ENCODE measurements at regions not wholly inside any gene's neighbourhood (a gene's known extent, or its start where the extent isn't known, plus 50 kb on each side); places are given as distances from the start of the nearest gene placed in this dataset.
"Not testable (repeated sequence)": the region's sequence is repeated elsewhere in the genome, so short reads cannot be mapped to it uniquely, and the experiment has no call there.

DNA sequence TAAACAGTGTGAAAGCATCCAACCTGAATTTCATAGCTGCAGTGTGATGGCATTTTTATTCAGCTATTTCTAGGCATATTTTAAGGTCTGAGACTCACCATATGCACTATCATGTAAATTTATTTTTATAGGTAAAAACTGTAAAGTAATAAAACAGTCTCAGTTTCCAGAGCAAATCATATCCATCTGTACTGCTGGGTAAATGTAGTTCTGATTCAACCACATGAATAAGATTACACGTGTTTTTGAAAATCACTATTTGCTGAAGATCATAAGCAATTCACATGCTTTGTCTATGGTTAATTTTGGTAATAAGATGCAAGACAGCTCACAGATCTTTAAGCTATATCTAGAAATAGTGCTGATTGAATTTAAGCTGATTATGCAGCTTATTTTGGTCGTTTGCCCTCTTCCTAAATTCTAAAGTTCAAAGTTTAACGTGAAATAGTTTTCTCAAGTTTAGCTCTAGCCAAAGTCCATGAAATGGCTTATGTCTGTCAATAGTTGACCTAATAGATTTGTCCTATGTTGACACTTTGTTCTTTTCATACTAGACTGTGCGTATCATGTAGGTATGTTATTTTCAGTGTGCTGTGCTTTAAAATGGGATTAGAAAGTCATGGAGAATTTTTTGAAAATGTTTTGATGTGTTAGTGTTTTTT lies 489.0 kb downstream of the USP25 start:
- DNase-seq (ENCODE audit: low read depth in 2 of 2), result no peak

DNA sequence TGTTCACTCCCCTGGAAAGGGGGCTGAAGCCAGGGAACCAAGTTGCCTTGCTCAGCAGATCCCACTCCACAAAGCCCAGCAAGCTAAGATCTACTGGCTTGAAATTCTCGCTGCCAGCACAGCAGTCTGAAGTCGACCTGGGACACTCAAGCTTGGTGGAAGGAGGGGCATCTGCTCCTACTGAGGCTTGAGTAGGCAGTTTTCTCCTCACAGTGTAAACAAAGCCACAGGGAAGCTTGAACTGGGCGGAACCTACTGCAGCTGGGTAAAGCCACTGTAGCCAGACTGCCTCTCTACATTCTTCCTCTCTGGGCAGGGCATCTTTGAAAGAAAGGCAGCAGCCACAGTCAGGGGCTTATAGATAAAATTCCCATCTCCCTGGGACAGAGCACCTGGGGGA lies 495.0 kb downstream of the USP25 start:
- DNase-seq (ENCODE audit: low read depth in 2 of 2), result not testable (repeated sequence)

DNA sequence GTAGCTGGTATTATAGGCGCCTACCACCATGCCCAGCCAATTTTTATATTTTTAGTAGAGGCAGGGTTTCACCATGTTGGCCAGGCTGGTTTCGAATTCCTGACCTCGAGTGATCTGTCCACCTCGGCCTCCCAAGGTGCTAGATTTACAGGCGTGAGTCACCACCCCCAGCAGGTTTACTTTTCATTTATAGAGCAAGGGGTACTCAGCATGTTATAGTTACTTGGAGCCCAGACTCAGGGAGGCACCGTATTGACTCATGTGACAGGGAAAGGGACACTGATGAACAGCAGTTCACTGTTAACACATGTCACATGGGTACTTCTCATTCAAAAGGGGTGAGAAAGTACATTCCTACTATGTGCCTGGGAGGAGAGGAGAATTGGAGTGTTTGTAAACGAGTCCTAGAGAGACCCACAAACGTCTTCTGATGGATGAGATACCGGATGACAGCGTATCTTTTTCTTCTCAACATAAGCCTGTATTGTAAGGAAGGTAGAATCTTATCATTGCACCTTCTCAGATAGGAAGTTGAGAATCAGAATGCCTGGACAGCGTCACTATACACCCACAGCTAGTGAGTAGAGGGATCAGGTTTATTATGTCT lies 510.0 kb downstream of the USP25 start:
- DNase-seq (ENCODE audit: low read depth in 2 of 2), result no peak

DNA sequence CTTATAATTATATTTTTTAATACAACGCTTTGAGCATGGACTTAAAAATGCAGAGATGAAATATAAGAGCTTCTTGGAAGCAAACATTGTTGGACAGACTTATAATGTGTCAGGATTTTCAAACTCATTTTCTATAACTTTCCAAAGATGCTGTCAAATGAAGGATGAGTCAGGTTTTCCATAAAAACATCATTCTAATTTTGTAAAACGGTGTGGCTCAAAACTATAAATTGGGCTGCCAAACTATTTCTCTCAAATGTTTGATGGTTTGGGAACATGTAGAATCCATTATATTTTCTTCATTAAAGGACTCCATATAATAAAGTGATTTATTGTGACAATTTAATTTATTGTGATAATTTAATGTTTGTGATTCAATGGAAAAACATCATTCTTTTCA lies 511.2 kb downstream of the USP25 start:
- DNase-seq (ENCODE audit: low read depth in 2 of 2), result no peak

DNA sequence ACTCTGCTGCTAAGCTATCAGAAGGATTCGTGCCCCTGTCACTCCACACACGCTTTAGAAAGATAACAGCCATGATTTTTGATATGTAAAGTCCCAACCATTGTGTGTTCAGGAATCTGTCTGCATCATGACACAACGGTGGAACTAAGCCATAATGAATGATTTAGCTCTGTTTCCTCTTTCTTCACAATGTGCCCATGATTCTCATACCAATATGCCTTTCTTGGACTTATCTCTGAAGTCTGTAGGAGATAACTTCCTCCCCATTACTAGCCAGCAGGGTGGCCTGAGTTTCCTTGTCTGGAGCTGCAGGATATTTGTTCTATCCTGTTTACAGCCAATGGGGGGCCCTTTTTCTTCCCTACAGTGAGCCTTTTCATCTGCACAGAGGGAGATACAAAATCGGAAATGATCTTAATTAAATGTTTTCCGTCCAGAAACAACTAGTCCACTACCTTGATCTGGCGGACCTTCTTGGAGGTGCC lies 511.7 kb downstream of the USP25 start:
- DNase-seq (ENCODE audit: low read depth in 2 of 2), result no peak

DNA sequence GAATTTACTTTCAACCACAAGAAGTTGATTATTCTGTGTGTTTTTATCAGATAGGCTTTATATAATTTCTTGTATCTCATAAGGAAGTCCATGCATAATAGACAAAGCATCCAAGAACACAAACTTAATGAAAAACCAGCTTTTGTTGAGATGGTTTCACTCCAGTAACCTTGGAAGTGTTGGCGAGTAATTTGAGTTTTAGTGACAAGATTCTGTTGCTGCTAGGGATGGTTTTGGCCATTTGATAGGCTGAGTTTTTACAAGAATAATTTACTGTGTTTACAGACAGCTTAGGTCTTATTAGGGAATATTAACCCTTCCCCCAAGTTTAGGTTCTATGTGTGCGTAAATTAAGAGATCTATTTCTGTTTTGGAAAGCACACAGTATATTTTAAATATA lies 513.6 kb downstream of the USP25 start:
- no peak for DNase-seq (ENCODE audit: low read depth in 2 of 2)

DNA sequence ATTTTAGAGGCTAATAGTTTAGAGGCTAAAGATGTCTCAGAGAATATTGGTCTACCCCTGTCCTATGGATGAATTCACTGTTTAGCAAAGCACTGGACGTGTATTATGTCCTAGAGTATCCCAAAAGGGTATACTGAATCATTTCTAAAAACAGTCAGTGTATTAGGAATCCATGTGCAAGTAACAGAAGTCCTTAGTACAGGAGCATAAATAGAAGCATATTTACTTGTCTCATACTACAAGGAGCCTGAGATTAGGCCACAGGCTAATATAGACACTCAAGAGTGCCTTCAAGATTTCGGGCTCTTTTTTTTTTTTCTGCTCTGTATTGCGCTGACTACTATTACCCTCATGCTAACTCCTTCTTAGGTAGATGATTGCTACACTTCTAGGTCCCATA lies 518.9 kb downstream of the USP25 start:
- DNase-seq (ENCODE audit: low read depth in 2 of 2), result no peak

DNA sequence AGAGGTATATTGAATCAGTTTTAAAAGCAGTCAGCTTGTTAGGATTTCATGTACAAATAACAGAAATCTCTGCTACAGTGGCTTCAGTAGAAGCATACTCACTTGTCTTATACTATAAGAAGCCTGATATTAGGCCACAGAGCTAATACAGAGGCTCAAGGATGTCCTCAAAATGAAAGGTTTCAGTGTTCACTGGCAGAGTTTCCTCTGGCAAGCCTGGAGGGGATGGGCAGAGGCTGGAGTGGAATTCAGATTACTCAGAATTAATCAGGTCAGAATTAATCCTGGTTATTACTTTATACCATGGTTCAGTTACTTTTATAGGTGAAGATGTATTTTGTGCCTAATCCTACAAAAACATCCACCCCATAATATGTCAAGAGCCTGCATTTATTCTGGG lies 520.5 kb downstream of the USP25 start:
- DNase-seq (ENCODE audit: low read depth in 2 of 2), result no peak

DNA sequence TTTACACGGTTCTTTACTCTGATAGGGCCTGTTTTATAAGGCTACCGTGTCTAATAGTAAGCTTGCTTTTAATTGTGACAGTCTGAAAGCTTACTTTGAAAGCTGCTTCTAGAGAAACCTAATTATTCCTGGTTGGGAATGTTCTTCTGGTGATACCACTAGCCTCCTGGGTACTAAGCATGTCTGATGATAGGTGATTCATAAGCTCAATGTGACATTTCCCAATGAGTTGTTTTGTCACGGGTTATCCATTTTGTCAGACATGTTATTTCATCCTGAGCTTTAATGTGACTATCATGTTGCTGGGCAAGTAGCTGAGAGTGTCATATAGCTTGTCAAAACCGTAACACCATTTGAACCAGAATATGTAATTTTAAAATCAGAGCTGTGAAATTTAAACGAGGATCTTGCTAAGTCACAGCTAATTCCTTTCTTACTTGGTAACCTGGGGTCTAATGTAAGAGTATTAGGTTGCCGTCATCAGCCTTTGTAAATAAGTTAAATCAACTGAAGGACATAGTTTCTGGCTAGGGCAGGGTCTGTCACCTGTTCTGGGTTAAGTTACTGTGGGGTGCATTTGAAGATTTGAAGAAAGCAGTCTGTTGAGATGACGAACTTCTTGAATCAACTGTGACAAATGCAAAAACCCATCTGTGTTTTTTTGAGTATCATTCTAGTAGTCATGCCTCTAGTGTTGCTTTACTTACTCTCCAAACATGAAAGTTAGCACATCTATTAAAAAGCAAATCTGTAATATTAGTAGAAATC lies 529.2 kb downstream of the USP25 start:
- DNase-seq (ENCODE audit: low read depth in 2 of 2), result no peak

DNA sequence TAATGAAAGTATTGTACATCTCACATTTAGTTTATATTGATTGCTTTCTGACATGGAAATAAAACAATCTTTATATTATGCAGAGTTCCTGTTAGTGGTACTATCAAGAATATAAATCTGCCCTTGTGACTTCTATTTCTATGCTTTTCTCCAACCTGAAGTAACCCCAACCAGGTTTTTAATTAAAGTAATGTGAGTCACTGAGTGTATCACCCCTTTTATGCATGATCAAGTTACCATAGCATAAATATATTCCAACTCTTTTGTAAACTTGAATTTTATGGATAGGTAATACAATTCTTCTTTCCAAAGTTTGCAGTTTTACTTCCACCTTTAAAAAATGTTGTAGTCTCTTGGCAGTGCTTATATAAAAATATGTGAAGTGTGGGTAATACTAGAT lies 532.3 kb downstream of the USP25 start:
- DNase-seq (ENCODE audit: low read depth in 2 of 2), result no peak

DNA sequence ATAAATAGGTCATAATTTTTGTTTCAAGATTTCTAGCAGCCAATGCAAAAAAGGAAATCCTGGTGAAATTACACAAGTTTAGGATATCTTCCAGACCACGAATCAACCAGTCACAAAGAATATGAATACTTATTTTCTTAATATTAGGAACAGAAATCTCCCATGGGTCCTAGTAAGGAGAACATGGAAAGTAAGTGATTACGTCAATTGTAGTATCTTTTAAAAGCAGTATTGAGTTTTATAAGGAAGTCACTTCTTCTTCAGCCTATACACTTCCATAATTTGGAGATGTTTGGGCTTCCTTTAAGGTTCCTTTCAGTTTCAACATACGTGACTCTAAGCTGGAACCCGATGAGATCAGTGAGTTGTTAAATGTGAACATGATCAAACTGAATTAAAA lies 534.5 kb downstream of the USP25 start:
- DNase-seq (ENCODE audit: low read depth in 2 of 2), result no peak

DNA sequence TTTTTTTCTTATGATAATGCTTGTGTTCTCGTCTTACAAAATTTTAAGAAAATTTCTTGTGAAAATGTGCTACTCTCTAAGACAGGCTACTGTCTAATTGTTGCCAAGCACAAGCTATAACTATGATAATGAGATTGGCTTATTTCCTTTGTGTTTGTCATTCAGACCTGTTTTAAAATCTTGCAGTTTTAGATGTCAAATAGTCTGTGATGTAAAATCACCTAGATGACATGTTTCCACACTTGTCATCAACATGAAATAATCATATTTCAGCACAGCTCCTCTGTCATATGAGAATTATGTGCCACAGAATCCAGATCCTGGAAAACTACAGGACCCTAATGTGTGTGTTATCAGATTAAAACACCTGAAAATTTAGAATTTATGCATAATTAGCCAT lies 539.7 kb downstream of the USP25 start:
- no peak for DNase-seq (ENCODE audit: low read depth in 2 of 2)

DNA sequence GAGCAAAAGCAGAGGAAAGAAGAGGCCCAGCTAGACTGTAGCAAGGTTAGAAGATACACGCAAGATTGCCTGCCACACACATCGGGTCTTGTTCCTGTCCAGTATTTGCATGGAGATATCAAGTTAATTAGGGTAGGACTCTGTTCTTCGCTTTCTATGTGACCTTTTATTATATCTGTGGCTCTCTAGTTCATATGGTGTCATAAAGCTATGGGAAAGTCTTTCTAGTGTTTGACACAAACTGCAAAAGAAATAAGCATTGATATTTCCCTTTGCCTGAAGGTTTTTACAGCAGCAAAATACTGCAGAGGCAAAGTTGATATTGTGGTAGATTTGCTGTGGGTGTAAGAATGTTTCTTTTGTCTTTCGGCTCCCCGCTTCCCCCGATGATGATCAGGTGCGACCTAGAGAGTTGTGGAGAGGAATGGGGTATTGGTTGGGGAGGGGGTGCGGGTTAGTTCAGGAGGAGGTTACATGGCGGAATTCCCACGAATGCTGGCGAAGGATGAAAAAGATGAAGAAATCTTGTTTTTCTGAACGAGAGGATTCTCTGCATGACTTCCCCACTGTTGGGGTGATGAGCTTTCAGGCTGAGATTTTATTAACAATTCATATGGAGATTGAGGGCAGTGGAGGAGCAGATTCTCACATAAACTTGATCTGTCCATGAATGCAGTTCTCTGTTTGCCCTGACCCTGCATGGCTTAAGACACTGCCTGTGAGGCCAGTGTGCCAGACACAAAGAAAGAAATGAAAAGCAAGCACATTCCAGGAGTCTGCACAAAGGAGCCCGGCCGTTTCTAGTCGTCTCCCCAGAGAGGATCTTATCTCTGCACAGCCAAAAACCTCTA lies 550.2 kb downstream of the USP25 start:
- DNase-seq (ENCODE audit: low read depth in 2 of 2), result no peak

DNA sequence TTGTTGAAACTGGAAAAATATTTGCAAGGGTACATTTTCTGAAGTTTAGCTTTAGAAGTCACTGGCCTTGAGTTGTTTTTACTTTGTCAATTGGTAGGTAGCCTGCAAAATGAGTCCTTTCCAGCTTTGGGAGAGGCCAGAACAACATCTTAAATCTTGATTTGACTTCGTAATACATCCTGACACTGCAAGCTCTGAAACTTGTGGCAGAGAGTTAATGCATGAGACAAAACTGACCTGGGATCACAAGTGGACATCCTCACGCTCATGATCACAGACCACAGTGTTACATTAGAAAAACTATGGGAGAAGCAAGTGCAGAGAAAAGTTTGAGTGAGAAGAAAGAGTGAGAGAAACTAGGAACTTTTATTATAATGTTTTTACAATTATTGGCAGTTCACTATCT lies 550.9 kb downstream of the USP25 start:
- no peak for DNase-seq (ENCODE audit: low read depth in 2 of 2)

DNA sequence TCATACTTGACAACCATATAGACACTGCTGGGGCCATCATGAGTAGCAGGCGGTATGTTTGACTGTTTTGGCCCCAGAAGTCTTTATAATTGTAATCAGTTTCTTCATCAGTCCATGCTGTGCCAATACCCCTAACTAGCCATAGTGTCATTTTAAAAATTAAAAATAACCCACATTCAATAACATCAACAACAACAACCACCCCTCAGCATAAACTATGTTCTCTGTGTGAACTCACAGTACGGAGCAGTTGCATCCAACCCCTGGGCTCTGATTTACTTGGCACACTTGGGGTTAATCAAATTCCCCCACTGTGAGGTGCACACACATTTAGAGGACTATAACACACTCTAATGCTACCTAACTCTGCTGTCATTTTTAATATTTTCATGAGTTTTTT lies 553.7 kb downstream of the USP25 start:
- no peak for DNase-seq (ENCODE audit: low read depth in 2 of 2)

DNA sequence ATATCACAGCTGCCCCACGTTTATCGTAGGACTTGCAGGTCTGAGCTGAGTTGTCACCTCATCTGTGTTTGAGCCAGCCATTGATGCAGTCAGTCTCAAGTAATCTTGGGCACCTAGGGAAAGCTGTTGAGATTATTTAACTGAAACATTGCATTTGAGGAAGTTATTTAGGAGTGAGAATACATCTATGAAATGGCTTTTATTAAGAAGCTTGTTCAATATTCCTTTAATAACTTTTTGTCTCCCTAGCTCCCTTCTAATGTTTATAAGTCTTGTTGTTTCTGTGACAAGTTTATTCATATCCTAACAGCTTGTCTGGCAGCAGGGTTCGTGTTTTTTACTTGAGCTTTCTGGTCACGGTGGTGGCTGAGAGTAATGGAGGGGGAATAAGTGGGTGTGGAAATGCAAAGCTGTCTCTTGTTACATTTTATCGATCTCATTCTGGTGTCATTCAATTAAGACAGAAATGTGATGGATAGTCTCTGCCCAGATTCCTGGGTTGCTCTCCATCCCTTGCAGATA lies 555.9 kb downstream of the USP25 start:
- no peak for DNase-seq (ENCODE audit: low read depth in 2 of 2)

DNA sequence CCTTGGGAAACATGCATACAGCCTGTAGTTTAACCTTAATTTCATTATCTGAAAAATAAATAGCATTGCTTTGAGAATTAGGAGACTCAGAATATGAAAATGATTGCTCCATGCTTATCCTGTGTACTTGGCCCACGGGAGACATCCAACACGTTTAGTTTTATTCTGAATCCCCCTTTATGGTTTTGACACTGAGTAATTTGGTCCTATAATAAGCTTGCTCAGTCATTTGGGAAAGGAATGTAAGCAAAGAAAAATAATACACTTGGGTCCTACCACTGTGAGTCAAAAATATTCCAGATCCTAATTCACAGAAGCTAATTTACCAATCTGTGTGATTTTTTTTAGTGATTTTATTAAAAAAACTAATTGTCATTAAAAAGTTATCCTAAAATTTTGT lies 557.3 kb downstream of the USP25 start:
- no peak for DNase-seq (ENCODE audit: low read depth in 2 of 2)

DNA sequence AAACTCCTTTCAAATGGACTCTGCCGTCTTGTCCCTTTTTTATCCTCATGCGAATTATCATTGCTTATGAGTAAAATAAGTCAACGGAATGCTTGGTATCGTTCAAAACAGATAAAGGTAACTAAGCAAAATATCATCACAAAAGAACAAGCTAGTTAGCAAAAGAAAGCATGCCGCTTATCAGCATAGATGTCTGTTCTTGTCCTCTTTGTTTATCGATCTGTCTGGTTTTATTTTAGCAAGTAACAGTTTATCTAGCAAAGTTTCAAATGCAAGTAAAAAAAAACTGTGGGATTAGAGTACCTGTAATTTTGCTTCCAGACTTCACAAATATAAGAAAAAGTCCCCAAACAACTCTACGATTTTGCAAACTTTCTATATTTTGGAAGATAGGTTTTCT lies 561.5 kb downstream of the USP25 start:
- no peak for DNase-seq (ENCODE audit: low read depth in 2 of 2)

DNA sequence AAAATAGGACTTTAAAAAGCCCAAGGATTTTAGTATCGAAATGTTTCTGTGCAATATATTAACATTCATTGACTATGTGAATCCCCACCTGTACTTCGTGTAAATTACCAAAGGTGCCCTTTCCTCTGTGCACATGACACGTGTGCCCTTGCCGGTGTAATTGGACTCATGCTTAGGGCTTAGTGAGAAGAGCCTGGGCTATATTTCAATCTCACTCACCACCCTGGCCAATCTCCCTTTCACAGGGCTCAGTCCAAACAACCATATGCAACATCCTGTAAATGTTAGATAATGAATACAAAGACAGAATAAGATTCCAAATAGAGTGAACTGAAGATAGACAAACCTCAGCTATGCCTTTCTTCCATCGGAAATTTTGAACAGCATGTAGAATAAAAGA lies 564.3 kb downstream of the USP25 start:
- DNase-seq (ENCODE audit: low read depth in 2 of 2), result no peak

DNA sequence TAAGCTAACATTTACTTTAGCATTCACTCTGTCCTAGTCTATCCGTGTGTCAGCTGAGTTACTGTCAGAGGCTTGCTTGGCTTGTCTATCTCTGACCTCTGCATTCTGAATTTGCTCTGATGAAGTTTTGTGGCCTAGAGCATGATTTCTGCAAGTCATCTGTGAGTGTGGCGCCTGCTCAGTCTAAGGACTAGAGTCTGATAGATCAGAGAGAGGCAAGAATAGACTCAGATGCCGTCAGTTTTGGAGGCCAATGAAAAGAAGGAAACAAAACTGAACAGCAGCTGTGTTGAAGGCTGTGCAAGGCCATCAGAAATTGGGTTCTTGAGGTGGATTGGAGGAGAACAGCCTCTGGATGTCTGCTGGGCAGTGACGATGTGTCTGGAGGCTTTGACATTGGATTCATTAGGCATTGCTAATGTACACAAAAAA lies 573.1 kb downstream of the USP25 start:
- DNase-seq (ENCODE audit: low read depth in 2 of 2), result no peak

DNA sequence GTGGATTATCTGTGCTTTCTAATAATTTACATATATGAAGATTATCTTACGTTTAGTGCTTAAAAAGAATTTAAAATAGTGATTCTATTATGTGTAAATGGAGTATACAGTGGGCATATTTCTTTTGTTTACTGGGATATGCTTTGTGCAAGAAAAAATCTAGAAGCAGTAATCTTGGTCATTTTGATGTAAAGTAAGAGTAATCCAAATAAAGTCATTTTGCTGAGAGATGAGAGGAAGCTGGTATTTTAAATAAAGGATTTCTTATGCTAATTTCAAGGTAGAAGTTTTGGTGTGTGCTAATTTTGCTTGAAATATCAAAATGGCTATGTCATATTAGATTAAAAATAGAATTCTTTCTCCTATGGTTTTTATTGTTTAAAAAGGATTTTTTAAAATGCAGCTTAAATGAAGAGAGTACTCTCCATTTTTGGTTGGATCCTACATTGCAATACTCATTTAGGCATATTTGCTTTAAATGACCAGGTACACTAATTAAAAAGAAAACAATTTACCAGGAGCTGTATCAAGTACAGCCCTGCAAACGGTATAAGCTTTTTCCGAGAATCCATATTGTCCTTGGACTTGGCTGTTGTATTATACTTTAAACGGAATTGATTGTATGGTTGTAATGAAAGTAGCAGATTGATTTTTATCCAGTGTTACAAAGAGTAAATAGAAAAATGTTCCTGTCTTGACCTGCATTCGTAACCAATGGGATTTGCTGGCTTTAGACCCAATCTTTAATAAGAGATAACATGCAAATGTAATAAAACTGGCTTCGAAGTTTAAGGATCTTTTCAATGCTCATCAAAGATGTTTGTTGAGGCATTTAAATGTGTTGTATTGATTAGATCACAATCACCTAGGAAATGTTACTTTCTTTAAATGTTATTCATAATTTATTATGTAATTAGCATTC lies 574.7 kb downstream of the USP25 start:
- no peak for DNase-seq (ENCODE audit: low read depth in 2 of 2)

Data from stimulated activated CD8-positive, alpha-beta memory T cell treated with anti-CD3 and anti-CD28 coated beads, Interleukin-7, amount 100 ng/mL, for 1 hour (primary cell).